ENCODE measurements at regions not wholly inside any gene's neighbourhood (a gene's known extent, or its start where the extent isn't known, plus 50 kb on each side); places are given as distances from the start of the nearest gene placed in this dataset.
A peak's percentile ranks its signal among the peaks of the same experiment; 100 is the strongest.

DNA sequence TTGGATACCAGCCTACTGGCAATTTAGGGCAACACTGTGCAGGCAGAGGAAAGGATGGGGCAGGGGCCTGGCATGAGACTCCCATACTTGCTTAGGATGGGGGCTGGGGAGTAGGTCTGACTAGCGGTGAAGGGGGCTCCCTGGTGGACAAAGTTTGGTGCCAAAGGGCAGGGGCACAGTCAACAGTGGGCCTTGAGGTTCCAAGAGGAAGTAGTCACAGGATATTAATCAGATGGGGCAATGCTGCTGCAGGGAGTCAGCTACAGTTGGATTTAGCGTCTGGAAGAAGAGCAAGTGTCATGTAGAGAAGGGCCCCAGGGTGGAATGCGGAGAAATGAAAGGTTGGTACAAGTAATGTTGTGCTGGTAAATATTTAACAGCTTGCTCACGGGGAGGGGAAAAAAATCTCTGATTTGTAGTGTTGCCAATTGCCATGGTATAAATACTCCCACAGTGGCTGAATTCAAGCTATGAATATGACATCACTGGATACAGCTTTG is 139.4 kb downstream of the PJA1 start:
- TF ChIP-seq, protein P1, sequence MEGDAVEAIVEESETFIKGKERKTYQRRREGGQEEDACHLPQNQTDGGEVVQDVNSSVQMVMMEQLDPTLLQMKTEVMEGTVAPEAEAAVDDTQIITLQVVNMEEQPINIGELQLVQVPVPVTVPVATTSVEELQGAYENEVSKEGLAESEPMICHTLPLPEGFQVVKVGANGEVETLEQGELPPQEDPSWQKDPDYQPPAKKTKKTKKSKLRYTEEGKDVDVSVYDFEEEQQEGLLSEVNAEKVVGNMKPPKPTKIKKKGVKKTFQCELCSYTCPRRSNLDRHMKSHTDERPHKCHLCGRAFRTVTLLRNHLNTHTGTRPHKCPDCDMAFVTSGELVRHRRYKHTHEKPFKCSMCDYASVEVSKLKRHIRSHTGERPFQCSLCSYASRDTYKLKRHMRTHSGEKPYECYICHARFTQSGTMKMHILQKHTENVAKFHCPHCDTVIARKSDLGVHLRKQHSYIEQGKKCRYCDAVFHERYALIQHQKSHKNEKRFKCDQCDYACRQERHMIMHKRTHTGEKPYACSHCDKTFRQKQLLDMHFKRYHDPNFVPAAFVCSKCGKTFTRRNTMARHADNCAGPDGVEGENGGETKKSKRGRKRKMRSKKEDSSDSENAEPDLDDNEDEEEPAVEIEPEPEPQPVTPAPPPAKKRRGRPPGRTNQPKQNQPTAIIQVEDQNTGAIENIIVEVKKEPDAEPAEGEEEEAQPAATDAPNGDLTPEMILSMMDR (IDR thresholded peaks at IDR 0.05; ENCODE audit: control insufficient read depth, insufficient read depth, low read depth, low read length, missing control alignments), result no peak
- peak; percentile 11 for DNase-seq (ENCODE audit: low read depth)
- H3K4me3 ChIP-seq (ENCODE audit: control insufficient read depth, low read depth, low read length), result no peak overlapping the region

DNA sequence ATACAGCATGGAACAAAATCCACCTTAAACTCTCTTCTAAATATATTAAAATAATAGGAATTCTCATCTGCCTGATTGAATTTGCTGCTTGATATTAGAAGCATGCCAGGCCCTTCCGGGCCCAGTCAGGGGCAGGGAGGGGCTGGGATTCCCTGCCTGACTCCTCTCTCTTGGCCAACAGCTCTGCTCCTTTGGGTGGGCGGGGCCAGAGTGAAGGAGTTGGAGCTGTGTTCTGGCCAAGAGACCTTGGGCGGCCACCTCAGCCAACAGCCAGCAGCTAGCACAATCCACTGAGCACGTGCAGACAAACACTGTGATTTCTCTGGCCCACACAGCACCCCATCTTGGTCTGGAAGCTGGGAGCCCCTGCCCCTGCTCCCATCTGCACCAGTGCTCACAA is 140.3 kb downstream of the PJA1 start:
- DNase-seq (ENCODE audit: low read depth), result no peak
- TF ChIP-seq, protein P1 (IDR thresholded peaks at IDR 0.05; ENCODE audit: control insufficient read depth, insufficient read depth, low read depth, low read length, missing control alignments), result no peak

DNA sequence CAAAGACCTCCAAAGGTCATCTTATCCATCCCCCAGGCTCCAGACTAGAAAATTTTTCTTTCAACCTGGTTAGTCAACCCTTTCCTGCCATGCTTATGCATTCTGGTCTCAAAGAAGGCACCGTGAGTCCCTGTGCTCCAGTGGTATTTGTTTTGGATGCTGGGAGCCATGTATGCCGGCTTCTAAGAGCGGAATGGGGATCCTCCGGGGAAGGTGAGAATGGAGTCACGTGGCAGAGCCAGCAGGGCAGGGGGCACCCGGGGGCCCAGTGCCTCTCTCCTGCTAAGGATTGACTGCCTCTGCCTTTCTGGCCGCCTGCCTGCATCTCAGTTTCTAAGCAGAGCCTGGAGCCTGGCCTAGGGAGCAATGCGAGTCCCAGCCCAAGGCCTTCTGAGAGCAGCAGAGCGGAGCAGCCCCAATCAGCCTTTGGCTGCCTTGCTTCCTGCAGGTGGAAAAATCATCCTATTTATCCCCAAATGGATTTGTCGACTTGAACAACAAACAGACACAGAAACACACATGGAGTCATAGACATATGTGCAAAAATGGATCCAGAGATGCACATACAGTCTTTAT is 141.0 kb downstream of the PJA1 start:
- DNase-seq (ENCODE audit: low read depth), result no peak
- TF ChIP-seq, protein P1 (IDR thresholded peaks at IDR 0.05; ENCODE audit: control insufficient read depth, insufficient read depth, low read depth, low read length, missing control alignments), result no peak

More for the DNA sequence above, 140.3 kb downstream of the PJA1 start:
- H3K4me3 ChIP-seq (ENCODE audit: control insufficient read depth, low read depth, low read length), result no peak overlapping the region

DNA sequence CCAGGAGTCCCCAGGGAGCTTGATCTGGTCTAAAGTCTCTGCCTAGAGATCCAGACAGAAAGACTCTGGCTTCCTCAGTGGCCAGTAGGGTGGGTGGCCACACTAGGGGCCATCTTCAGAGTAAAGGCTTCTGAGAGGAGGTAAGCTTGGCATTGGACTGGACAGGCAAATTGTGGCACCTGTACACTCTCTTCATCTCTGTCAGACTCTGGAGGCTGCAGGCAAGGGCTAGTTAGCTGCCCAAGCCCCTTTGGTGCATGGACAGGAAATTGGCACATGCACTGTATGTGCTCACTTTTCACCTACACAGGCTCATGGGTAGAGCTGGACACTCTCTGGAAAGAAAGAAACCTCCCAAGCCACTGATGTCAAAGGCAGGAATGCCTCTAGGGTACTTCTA is 142.8 kb downstream of the PJA1 start:
- TF ChIP-seq, protein P1 (IDR thresholded peaks at IDR 0.05; ENCODE audit: control insufficient read depth, insufficient read depth, low read depth, low read length, missing control alignments), result no peak

More for the DNA sequence above, 141.0 kb downstream of the PJA1 start:
- H3K4me3 ChIP-seq (ENCODE audit: control insufficient read depth, low read depth, low read length), result no peak overlapping the region

DNA sequence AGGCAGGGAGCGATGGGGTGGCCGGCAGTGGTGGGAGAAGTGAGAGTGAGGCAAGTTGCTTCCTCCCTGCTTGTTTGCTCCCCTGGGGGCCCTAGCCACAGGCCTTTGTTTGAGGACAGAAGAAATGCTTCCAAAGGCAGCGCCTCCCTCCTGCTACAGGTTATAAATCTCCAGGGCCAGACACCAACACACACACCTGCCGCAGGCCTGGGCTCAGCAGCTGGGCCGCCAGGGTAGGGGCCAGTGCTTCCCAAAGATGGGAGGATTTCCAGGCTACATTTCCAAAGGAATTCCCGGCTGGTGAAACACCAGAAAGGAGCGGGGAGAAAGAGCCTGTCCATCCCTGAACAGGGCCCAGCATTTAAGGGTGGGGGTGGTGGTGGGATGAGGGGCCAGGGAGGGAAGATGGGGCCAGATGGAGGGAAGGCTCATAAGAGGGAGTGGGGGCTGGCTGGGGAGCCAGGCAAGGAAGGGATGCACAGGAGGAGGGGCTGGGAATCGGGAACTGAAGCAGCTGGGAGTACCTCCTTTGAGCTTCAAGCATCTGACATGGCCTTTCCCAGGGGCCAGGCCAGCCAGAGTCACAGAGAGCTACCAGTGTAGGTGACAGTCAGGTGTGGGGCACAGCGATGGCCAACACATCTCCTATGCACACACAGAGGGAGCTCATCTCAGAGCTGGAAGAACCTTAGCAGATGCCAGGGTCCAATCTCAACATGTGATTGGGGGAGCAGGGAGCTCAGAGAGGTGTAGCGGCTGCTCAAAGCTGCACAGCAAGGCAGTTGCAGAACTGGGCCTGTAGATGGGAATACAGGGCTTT is 143.9 kb downstream of the PJA1 start:
- no peak for DNase-seq (ENCODE audit: low read depth)
- TF ChIP-seq, protein P1 (IDR thresholded peaks at IDR 0.05; ENCODE audit: control insufficient read depth, insufficient read depth, low read depth, low read length, missing control alignments), result no peak
- no peak overlapping the region for H3K4me3 ChIP-seq (ENCODE audit: control insufficient read depth, low read depth, low read length)

More for the DNA sequence above, 142.8 kb downstream of the PJA1 start:
- no peak for DNase-seq (ENCODE audit: low read depth)
- no peak overlapping the region for H3K4me3 ChIP-seq (ENCODE audit: control insufficient read depth, low read depth, low read length)

DNA sequence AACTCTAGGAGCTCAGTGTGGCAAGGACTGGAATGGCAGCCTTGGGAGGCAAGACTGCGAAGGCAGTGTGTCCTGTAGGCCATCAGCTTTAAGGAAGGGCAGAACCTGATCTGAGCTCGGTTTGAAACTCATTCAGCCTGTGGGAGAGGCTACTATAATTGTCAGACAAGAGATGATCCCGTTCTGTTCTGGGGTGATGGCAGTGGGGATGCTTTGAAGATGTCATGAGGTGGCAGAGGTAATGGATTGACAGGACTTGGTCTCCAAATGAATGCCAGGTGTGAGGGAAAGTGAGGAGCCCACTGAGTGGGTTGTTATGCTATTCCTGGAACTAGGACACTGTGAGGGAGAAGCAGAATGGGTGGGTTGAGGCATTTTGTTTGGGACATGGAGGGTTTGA is 144.9 kb downstream of the PJA1 start:
- no peak for DNase-seq (ENCODE audit: low read depth)
- TF ChIP-seq, protein P1 (IDR thresholded peaks at IDR 0.05; ENCODE audit: control insufficient read depth, insufficient read depth, low read depth, low read length, missing control alignments), result no peak
- no peak overlapping the region for H3K4me3 ChIP-seq (ENCODE audit: control insufficient read depth, low read depth, low read length)

All from AG09309 (cell line).